ENCODE measurements at regions not wholly inside any gene's neighbourhood (a gene's known extent, or its start where the extent isn't known, plus 50 kb on each side); places are given as distances from the start of the nearest gene placed in this dataset.

GRCh38 chr3:66665021-66665695 is 164.3 kb upstream of the LRIG1 start:
- no peak for DNase-seq (ENCODE audit: extremely low read depth in 1 of 11, low read depth in 9 of 11, low spot score in 4 of 11)

GRCh38 chr3:66666362-66666761 is 165.5 kb upstream of the LRIG1 start:
- DNase-seq (ENCODE audit: extremely low read depth in 1 of 11, low read depth in 9 of 11, low spot score in 4 of 11): no peak

DNA sequence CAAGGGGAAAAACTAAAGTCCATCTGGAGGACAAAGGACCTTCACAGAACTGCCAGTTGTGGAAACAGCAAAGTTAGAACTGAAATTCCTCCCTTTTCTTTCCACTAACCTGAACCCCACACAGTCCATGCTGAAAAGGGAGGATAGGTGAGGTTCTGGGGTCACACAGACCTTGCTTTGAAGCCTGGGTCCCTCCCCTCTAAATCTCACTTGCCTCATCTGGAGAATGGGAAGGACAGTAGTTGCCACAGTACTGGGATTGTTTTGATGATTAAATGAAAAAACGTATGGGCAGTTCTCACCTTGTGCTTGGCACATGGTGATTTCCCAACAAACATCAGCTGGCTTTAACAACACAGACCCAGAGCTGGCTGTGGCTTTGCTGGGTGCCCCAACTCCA is 166.4 kb upstream of the LRIG1 start:
- no peak for DNase-seq (ENCODE audit: extremely low read depth in 1 of 11, low read depth in 9 of 11, low spot score in 4 of 11)

DNA sequence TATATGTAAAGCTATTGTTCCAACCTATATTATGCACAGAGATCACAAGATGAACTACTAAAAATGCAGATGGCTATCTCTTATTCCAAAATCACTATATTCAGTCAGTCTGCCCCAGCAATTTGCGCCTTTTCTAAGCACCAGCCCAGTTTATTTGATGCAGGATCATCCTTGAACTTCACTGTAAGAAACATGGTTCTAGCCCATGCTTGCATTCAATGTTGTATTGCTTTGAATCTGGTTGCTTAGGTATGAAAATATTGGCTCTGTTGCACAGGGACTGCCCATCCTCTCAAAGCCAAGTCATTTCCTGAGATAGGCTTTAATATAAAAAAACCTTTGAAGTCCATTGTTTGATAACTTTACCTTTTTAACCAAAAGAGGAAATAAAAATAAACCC is 170.5 kb upstream of the LRIG1 start:
- DNase-seq (ENCODE audit: extremely low read depth in 1 of 11, low read depth in 9 of 11, low spot score in 4 of 11): no peak

GRCh38 chr3:66672830-66673229 is 172.0 kb upstream of the LRIG1 start:
- DNase-seq (ENCODE audit: extremely low read depth in 1 of 11, low read depth in 9 of 11, low spot score in 4 of 11): peak in 1 of 11 donors; percentile 29

GRCh38 chr3:66673293-66673692 is 172.5 kb upstream of the LRIG1 start:
- DNase-seq (ENCODE audit: extremely low read depth in 1 of 11, low read depth in 9 of 11, low spot score in 4 of 11): peak in 1 of 11 donors; percentile 29

- no peak for DNase-seq (ENCODE audit: extremely low read depth in 1 of 11, low read depth in 9 of 11, low spot score in 4 of 11)
Observed at GRCh38 chr3:66675366-66675765, 174.5 kb upstream of the LRIG1 start.

DNA sequence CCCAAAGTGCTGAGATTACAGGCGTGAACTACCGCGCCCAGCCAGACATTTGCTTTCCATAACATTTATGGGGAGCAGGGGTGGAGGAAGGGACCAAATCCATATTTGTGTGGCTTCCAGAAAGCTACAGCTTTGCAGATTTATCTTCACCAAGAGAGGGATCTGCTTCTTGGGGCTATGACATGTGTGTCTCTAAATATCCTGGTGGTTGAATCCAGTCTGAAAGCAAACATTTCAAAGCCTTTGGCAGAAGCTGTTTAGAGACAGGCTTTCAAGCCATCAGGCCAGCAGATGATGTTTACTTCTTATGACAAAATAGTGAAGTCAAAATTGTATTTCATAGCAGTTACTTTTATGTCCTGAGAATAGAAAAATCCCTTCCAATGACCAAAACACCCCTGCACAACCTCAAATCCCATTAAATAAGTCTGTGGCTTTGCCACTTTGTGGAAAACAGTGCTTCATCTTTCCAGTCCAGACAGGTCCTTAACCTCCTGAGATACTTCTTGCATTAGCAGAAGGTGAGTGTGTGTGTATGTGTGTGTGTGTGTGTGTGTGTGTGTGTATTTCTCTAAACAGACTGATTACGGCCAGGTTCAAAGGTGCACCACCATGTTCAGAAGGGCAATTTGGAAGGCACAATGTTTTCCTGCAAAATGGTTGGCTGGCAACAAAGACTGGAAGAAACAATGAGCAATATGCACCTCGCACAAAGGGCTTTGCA is 191.4 kb upstream of the LRIG1 start:
- no peak for DNase-seq (ENCODE audit: extremely low read depth in 1 of 11, low read depth in 9 of 11, low spot score in 4 of 11)

GRCh38 chr3:66692766-66693150 is 191.9 kb upstream of the LRIG1 start:
- DNase-seq (ENCODE audit: extremely low read depth in 1 of 11, low read depth in 9 of 11, low spot score in 4 of 11): no peak

DNA sequence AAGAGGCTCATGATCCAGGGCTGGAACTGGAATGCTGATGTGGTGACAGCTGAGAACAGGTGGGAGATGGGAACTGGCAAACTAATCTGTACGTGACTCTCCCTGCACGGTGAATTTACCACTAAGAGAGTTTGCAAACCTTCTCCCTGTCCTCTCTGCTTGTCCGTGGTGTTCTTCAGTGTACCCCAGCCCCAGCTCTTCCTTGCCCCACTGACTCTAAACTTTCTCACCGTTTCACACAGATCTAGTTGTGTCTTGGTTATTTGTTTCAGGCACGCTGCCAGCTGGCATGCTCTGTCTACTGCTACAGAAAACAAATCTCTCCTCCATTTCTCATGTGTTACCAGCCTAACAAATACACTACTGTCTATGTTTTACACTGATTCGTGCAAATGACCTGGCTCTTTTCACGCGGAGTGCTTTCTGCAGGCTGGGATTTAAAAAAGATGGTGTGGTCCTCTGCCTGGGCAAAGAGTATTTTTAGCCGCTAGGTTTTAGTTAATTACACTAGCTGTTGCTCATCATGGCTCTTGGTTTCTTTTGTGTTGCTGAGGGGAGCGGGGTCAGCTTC is 192.7 kb upstream of the LRIG1 start:
- peak in 4 of 11 donors; percentile 18 to 28 (median 22) for DNase-seq (ENCODE audit: extremely low read depth in 1 of 11, low read depth in 9 of 11, low spot score in 4 of 11)

DNA sequence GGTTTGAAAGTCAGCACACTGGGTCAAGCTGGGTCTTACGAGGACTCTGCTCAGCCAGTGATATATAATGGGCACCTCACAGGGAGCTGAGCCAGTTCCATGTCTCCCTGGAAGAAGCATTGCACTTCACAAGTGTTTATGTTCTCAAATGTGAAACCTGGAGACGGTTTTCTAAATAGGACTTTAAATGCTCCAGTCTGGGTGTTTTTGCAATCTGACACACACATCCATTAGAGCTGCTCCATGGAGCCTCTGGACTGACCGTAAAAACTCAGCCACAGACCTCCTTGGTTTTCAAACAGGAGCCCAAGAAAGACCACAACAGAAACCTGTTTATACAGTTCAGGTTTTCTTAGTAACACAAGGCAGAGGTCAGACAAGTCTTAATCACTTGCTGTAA is 201.3 kb upstream of the LRIG1 start:
- no peak for DNase-seq (ENCODE audit: extremely low read depth in 1 of 11, low read depth in 9 of 11, low spot score in 4 of 11)

- no peak for DNase-seq (ENCODE audit: extremely low read depth in 1 of 11, low read depth in 9 of 11, low spot score in 4 of 11)
Observed at GRCh38 chr3:66703501-66703900, 202.7 kb upstream of the LRIG1 start.

DNA sequence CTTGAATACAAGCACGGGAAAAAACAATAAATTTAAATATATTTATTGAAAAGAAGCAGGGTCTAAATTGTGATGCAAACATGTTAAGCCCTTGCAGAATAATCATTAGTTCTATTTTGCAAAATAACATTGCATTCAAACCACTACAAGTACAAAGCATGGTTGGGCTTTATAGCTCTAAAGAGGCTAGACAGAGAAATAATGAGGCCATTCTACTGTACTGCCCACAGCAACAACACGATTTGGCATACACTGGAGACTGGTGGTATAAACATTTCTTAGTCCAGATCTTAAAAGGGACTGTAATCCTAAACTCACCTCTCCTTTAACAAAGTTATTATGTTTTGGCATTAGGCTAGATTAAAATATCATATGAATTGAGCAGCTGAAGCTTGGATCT is 204.3 kb upstream of the LRIG1 start:
- DNase-seq (ENCODE audit: extremely low read depth in 1 of 11, low read depth in 9 of 11, low spot score in 4 of 11): no peak

DNA sequence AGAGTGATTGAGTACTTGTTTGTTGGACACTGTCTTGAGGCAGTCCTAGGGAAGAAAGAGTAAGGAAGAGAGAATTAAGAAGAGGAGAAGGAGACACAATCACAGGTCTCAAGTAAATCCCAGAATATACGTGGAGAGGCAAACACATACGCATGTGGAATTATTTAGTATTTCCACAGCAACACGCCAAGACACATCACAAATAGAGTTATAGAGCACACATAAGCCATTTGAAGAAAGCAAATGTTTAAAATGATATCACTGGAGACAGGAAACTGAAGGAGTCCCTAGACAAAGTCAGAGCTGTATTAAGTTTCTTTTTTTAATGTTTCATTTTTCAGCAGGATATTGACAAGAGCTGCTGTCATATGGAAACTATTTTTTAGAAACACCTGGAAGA is 206.1 kb upstream of the LRIG1 start:
- DNase-seq (ENCODE audit: extremely low read depth in 1 of 11, low read depth in 9 of 11, low spot score in 4 of 11): no peak

DNA sequence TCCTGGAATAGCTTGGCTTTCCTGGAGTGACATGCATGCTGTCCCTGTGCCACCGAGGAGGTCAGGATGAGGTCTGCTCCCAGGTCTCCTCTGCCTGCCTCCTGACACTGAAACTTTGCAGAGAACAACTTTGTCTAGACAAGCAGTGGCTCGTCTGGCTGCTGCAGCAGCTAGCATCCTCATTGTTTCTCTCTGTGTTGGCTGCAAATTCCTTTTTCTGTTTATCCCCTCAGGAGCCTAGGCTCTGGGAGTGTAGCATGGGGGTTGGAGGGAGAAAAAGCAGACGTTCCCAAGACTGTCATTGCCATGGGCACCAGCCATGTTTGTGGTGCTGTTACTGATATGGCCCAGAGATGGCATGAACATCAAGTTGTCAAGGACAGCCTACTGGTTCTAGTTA is 208.7 kb upstream of the LRIG1 start:
- DNase-seq (ENCODE audit: extremely low read depth in 1 of 11, low read depth in 9 of 11, low spot score in 4 of 11): no peak

DNA sequence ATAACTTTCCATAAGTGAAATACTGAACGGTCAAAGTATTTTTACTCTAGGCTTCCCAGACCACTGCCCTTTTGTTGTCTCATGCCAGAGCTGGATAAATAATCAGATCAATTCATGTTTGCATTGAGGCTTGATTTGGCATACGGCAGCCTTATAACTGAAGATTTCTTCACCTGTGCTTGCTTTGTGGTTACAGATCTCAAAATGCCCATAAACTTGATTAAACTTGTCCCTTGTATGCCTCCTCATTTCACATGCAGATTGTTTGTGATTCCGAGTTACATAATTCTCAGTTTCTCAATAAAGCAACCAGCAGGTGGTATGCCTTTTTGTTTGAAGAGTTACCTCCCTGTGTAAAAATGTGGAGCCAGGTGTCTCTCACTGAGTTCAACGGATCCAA is 211.4 kb upstream of the LRIG1 start:
- no peak for DNase-seq (ENCODE audit: extremely low read depth in 1 of 11, low read depth in 9 of 11, low spot score in 4 of 11)

- DNase-seq (ENCODE audit: extremely low read depth in 1 of 11, low read depth in 9 of 11, low spot score in 4 of 11): no peak
Observed at GRCh38 chr3:66713921-66714320, 213.1 kb upstream of the LRIG1 start.

- DNase-seq (ENCODE audit: extremely low read depth in 1 of 11, low read depth in 9 of 11, low spot score in 4 of 11): no peak
Observed at GRCh38 chr3:66715806-66716205, 215.0 kb upstream of the LRIG1 start.

GRCh38 chr3:66717806-66718205 is 217.0 kb upstream of the LRIG1 start:
- DNase-seq (ENCODE audit: extremely low read depth in 1 of 11, low read depth in 9 of 11, low spot score in 4 of 11): no peak

DNA sequence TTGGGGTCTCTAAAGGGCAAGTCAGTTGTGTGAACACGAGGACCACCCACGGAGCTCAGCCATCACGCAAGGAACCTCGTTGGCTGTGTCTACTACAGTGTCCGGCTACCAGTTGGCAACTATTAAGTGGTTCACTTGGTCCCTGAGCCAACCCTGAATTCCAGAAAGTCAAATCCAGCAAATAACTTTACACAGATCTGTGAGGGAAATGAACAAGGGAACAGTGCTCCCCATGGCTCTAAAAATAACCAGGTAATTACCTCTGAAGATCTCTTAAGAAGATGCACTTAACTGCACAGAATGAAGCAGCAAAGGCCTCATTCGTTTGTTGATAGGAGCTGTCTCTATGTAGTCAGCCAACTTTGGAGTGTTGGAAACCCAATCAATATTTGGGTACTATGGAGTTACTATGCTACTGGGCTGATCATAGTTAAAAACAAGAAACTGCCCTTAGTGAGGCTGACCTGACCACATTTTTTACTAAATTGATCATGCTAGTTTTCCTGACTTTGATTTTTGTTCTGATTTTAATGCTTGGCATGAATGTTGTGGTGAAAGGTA is 219.1 kb upstream of the LRIG1 start:
- no peak for DNase-seq (ENCODE audit: extremely low read depth in 1 of 11, low read depth in 9 of 11, low spot score in 4 of 11)
